ENCODE measurements at regions not wholly inside any gene's neighbourhood (a gene's known extent, or its start where the extent isn't known, plus 50 kb on each side); places are given as distances from the start of the nearest gene placed in this dataset.
"Not testable (repeated sequence)": the region's sequence is repeated elsewhere in the genome, so short reads cannot be mapped to it uniquely, and the experiment has no call there.

DNA sequence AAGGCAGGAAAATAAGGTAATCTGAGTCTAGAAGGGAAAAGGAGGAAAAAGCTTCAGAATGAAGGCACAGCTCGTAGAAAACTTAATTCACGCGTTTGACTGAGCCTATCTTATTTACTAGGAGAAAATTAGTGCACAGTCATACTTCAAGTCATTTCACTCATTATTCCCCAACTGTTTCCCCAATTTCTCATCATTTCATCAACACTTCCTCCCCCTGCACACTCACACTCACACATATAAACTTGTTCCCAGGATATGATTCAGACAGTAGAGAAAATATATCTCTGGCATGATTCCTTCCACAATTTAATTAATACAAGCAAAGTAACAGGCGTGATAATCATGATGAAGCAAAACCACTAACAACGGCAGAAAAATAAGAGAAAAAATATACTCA is 94.5 kb upstream of the F13A1 start:
- DNase-seq (ENCODE audit: low read depth), result no peak

GRCh38 chr6:6417475-6417874 is 97.0 kb upstream of the F13A1 start:
- DNase-seq (ENCODE audit: low read depth), result no peak

DNA sequence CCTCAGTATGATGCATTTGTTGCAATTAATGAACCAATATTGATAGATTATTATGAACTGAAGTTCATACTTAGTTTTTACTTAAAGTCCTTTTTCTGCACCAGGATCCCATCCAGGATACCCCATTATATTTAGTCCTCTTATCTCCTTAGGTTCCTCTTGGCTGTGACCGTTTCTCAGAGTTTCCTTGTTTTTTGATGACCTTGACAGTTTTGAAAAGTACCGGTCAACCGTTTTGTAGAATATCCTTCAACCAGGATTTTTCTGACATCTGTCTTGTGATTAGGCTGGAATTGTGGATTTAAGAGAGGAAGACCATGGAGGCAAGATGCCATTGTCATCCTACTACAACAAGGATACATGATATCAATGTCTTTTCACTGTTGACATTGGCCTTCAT is 98.0 kb upstream of the F13A1 start:
- DNase-seq (ENCODE audit: low read depth), result no peak

GRCh38 chr6:6420107-6420506 is 99.6 kb upstream of the F13A1 start:
- DNase-seq (ENCODE audit: low read depth), result no peak

DNA sequence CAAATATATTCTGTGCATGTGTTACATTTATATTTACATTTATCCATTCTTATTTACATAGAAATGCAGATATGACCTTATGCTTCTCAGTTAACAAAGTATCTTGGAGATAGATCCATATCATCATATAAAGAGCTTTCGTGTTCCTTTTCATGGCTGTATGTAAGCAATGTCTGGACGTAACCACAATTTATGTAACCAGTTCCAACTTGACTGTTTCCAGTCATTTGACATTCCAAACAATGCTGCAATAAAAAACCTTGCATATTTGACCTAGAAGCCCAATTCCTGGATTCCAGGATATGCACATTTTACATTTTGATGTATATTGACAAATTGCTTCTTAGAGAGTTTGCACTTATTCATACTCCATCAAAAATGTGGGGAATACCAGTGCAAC is 113.7 kb upstream of the F13A1 start:
- DNase-seq (ENCODE audit: low read depth), result no peak

GRCh38 chr6:6434723-6435122 is 114.3 kb upstream of the F13A1 start:
- DNase-seq (ENCODE audit: low read depth), result no peak

DNA sequence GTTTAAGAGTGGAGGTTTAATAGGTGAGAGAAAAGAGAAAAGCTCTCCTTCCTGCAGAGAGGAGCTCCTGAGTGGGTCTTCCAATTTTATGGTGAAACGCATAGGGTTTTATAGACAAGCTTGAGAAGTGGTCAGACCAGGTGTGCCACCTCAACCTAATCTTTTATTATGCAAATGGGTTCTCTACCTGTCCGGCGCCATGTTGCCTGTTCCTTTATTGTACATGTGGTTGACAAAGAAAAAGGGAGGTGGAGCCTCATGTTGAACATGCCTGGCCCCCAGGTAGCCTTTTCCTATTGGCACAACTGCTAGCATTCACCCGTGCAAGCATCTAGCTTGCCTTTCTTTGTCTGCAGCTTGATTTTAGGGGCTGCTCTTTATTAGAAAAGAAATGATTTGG is 115.9 kb upstream of the F13A1 start:
- DNase-seq (ENCODE audit: low read depth), result no peak

GRCh38 chr6:6436946-6437345 is 116.5 kb upstream of the F13A1 start:
- DNase-seq (ENCODE audit: low read depth), result no peak

GRCh38 chr6:6438286-6438685 is 117.8 kb upstream of the F13A1 start:
- DNase-seq (ENCODE audit: low read depth), result no peak

DNA sequence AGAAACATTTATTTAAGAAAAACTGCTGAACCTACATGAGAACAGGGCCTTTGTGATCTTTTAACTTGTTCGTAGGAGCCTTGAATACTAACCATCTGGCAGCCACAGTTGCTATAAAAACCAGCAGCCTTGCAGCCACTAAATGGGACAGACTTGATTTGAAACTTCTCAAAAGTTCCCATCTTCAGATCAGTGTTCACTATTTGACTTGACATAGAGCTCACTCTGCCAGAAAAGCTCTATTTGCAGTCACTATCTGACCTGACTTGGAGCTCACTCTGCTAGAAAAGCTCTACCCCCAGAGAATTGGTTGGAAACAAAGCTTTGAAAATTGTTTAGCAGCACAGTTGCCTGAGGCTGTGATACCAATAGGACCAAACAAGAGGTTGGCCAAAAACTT is 119.3 kb upstream of the F13A1 start:
- DNase-seq (ENCODE audit: low read depth), result no peak

- no peak for DNase-seq (ENCODE audit: low read depth)
These were observed 131.5 kb upstream of the F13A1 start for GRCh38 chr6:6452002-6452401.

- no peak for DNase-seq (ENCODE audit: low read depth)
These were observed 132.7 kb upstream of the F13A1 start for GRCh38 chr6:6453186-6453585.

DNA sequence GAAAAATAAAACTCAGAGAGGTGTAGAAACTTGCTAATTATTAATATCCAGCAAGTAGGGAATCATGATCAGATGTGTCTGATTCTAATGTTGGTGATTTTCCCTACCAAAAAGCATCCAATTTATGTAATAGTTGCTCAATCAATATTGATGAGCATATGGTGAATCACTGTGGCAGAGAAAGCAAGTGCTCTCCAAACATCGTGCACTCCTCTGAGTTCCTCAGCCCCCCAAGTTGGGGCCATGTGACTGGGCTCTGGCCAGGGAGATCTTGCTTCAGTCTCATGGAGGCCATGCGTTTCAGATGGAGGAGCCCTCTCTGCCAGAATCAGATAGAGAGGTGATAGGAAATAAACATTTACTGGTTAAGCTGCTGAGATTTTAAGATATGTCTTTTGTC is 133.2 kb upstream of the LY86 start:
- no peak for DNase-seq (ENCODE audit: low read depth)

- no peak for DNase-seq (ENCODE audit: low read depth)
These were observed 130.3 kb upstream of the LY86 start for GRCh38 chr6:6458172-6458571.

GRCh38 chr6:6459963-6460362 is 128.6 kb upstream of the LY86 start:
- DNase-seq (ENCODE audit: low read depth), result not testable (repeated sequence)

DNA sequence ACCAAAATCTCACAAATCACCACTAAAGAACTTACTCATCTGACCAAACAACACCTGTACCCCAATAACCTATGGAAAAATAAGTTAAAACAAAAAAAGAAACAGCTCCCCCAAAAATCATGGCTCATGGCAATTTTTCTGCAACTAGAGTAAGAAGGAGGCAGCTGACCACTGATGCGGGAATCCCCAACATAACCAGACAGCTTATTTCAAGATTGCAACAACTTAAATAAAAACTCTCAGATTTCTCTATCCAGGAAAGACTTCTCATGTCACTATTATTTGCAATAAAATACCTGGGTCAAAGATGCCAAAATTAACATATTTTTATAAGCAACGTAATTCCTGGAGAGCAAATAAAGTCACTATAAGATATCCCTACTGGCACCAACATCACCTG is 128.1 kb upstream of the LY86 start:
- no peak for DNase-seq (ENCODE audit: low read depth)

- DNase-seq (ENCODE audit: low read depth), result no peak
These were observed 127.4 kb upstream of the LY86 start for GRCh38 chr6:6461138-6461537.

- DNase-seq (ENCODE audit: low read depth), result peak; percentile 35
These were observed 121.4 kb upstream of the LY86 start for GRCh38 chr6:6466967-6467761.

DNA sequence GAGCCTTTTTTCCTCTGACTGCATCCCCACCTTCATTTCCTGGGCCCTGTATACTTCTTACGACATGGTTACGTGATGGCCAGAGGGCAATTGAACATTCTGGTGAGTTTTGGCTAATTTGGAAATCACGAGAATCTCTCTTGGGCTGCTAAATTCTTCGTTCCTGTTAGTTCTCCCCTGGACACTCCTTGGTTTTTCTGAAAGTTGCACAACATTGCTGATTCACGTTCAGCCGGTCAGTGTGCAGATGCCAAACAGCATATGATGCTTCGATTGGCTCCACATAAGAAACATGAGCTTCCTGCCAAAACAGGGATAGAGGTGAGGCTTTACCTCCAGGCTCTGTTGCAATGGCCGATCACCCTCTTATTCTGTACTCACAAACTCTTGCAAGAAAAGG is 119.4 kb upstream of the LY86 start:
- DNase-seq (ENCODE audit: low read depth), result no peak

DNA sequence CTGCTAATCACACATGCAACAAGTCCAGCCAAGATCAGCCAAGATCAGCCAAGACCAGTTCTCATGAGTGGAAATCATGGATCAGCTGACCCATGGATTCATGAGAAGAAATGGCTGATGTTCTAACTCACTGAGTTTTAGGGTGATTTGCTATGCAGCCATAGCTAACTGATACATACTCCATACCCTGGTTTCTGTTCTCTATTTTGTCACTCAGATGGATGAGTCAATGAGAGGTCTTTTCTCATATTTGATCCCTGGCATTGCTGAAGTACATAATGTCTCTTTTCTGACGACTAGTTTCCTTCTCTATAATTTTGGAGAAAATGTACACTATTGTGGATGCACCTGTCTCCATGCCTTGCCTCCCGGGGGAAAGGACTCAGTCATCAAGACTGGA is 118.4 kb upstream of the LY86 start:
- no peak for DNase-seq (ENCODE audit: low read depth)

DNA sequence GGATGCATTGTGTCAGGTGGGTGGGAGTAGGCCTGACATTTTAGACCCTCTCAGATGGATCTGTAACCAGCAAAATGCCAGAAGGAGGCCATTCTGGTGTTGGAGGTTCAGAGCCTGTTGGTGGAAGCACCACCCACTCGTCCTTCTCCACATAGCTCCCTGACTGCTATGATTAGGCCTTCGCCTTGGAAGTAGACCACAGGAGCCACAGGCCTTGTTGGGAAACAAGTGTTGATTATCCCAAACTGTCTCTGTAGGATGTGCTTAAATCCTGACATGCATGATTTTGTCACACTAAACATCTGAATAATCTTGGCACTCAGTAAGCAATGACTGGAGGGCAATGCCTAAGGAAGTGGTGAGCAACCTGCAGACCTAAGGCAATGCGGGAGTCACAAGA is 117.2 kb upstream of the LY86 start:
- DNase-seq (ENCODE audit: low read depth), result no peak

GRCh38 chr6:6474170-6474920 is 114.2 kb upstream of the LY86 start:
- no peak for DNase-seq (ENCODE audit: low read depth)

- DNase-seq (ENCODE audit: low read depth), result no peak
These were observed 108.7 kb upstream of the LY86 start for GRCh38 chr6:6479785-6480184.

DNA sequence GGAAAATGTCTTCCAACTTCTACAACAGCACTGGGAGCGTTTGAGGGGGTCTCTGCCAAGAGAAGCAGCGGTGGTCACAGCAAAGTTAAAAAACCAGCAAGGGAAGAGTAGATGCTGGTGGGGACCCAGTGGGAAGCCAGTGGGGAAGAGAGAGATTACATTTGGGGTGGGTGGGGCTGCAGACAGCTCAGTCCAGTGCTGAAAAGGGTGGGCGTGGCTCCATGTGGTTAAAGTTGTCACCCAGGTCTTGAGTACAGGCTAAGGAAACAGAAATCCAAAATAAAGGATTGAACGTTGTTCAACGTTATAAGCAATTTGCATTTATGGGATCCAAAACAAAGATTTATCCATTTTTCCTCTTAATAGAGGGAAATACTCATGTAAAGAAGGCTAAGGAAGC is 106.3 kb upstream of the LY86 start:
- DNase-seq (ENCODE audit: low read depth), result no peak

All from HS-5 (cell line).